ENCODE measurements at regions not wholly inside any gene's neighbourhood (a gene's known extent, or its start where the extent isn't known, plus 50 kb on each side); places are given as distances from the start of the nearest gene placed in this dataset.

DNA sequence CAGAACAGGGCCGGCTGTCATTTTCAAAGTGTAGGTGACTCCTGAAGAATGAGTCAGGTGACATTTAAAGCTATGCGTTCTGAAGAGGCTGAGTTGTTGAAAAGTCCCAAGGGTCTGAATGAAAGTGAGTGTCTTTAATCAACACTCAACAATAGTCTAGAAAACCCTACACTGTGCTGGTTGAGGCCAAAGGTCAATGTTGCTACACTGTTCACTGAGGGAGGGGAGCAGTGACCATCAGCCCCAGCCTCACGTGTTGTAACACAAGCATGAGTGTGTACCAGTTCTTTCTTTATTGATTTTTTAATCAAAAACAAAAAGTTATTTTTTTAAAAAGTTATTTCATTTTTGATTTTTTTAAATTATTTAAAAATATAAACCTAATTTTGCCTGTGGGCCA is 418.8 kb upstream of the LRFN5 start:
- TF ChIP-seq, protein P1, sequence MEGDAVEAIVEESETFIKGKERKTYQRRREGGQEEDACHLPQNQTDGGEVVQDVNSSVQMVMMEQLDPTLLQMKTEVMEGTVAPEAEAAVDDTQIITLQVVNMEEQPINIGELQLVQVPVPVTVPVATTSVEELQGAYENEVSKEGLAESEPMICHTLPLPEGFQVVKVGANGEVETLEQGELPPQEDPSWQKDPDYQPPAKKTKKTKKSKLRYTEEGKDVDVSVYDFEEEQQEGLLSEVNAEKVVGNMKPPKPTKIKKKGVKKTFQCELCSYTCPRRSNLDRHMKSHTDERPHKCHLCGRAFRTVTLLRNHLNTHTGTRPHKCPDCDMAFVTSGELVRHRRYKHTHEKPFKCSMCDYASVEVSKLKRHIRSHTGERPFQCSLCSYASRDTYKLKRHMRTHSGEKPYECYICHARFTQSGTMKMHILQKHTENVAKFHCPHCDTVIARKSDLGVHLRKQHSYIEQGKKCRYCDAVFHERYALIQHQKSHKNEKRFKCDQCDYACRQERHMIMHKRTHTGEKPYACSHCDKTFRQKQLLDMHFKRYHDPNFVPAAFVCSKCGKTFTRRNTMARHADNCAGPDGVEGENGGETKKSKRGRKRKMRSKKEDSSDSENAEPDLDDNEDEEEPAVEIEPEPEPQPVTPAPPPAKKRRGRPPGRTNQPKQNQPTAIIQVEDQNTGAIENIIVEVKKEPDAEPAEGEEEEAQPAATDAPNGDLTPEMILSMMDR (IDR thresholded peaks at IDR 0.05; ENCODE audit: insufficient read depth, low read length, poor library complexity, severe bottlenecking): no peak
- TF ChIP-seq EZH2phosphoT487 (conservative IDR thresholded peaks at IDR 0.05; ENCODE audit: low read length): no peak
